ENCODE measurements at regions not wholly inside any gene's neighbourhood (a gene's known extent, or its start where the extent isn't known, plus 50 kb on each side); places are given as distances from the start of the nearest gene placed in this dataset.

DNA sequence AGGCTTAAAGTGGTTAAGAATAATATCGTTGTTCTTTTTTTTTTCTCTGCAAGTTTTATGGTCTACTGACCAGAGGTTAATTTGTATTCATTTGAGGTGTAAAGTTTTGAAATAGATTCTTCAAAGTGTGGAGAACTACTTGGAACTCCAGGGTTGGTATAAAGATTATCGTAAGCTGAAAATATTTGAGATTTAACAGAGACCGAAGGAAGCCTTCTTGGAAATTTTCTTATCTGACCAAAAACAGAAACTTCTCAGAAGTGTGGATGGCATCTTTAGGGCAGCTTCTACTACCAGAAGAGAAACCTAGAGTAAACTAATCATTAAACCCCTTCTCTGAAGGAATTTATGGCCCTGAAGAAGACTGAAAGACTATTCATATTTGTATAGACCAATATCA lies 206.8 kb upstream of the MON1B start:
- TF ChIP-seq, protein P1, sequence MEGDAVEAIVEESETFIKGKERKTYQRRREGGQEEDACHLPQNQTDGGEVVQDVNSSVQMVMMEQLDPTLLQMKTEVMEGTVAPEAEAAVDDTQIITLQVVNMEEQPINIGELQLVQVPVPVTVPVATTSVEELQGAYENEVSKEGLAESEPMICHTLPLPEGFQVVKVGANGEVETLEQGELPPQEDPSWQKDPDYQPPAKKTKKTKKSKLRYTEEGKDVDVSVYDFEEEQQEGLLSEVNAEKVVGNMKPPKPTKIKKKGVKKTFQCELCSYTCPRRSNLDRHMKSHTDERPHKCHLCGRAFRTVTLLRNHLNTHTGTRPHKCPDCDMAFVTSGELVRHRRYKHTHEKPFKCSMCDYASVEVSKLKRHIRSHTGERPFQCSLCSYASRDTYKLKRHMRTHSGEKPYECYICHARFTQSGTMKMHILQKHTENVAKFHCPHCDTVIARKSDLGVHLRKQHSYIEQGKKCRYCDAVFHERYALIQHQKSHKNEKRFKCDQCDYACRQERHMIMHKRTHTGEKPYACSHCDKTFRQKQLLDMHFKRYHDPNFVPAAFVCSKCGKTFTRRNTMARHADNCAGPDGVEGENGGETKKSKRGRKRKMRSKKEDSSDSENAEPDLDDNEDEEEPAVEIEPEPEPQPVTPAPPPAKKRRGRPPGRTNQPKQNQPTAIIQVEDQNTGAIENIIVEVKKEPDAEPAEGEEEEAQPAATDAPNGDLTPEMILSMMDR (IDR thresholded peaks at IDR 0.05): no peak
- TF ChIP-seq POLR2AphosphoS5 (IDR thresholded peaks at IDR 0.05): no peak

All from stomach (tissue), 4 donors.